Prostate gland (tissue), 2 donors: ENCODE measurements at regions not wholly inside any gene's neighbourhood (a gene's known extent, or its start where the extent isn't known, plus 50 kb on each side); places are given as distances from the start of the nearest gene placed in this dataset.

Experiments
- DNase-seq: peaks from one replicate; pipeline ENCODE4 v3.0.0-alpha.2; 2019; ENCODE audit warnings: low spot score
- H3K27ac ChIP-seq, 2 donors: fragments of 200-600 bp; sonication (generic); 2 replicates each; pipeline ENCODE4 v1.5.1; 2017 to 2019
- H3K27me3 ChIP-seq: fragments of 200-600 bp; sonication (generic); replicated peaks from 2 replicates; pipeline ENCODE4 v1.5.1; 2019; ENCODE audit not compliant: insufficient read depth
- H3K36me3 ChIP-seq, 2 donors: fragments of 200-600 bp; sonication (generic); 1 replicate in 1 of 2; 2 replicates in 1 of 2; pipeline versions ENCODE4 v1.5.1 to v1.8.1; 2017 to 2019
- H3K4me1 ChIP-seq: fragments of 200-600 bp; sonication (generic); replicated peaks from 2 replicates; pipeline ENCODE4 v1.5.1; 2019
- H3K4me3 ChIP-seq, 2 donors: fragments of 200-600 bp; sonication (generic); 2 replicates each; pipeline ENCODE4 v1.5.1; 2017 to 2019
- H3K9me3 ChIP-seq: fragments of 200-600 bp; sonication (generic); 2 replicates; pipeline ENCODE4 v1.5.1; 2017
- POLR2A ChIP-seq: fragments of 450-650 bp; IDR thresholded peaks from one replicate; pipeline ENCODE4 v1.6.1; 2016; ENCODE audit warnings: antibody characterized with exemption, mild to moderate bottlenecking
- POLR2AphosphoS5 ChIP-seq: sonication (generic); formaldehyde crosslinking; IDR thresholded peaks from one replicate; pipeline ENCODE4 v1.6.1; 2017; ENCODE audit warnings: antibody characterized with exemption
- WGBS: methylation state at CpG from one replicate; pipeline ENCODE4 v1.1.5; 2018; 5-methylcytosine and 5-hydroxymethylcytosine counted together
- intact Hi-C: fragments of 100-400 bp; cut with DNase I; formaldehyde crosslinking; loops from one replicate; pipeline ENCODE4 v1.14.2; 2022
- TF ChIP-seq, protein P1 (sequence below), 4 experiments: fragments of 200-600 bp in 2 of 4; fragments of 450-650 bp in 2 of 4; sonication (generic) in 2 of 4; IDR thresholded peaks; 1 replicate in 3 of 4; 2 replicates in 1 of 4; pipeline ENCODE4 v1.5.1; 2016 to 2019; ENCODE audit warnings: antibody characterized with exemption in 4 of 4, mild to moderate bottlenecking in 2 of 4, moderate library complexity in 2 of 4

DNA sequence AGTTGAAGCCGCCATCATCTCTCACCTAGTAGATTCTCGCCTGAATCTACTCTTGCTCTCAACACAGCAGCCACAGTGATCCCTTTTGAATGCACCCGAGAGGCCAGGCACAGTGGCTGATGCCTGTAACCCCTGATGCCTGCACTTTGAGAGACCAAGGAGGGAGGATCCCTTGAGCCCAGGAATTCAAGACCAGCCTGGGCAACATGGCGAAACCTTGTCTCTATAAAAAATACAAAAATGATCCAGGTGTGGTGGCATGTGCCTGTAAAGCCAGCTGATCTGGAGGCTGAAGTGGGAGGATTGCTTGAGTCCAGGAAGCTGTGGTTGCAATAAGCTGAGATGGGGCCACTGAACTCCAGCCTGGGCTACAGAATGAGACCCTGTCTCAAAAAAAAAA lies 60.3 kb upstream of the EML4 start:
- WGBS: 96% methylated on average over 4 of the region's 4 CpGs
- intact Hi-C loops: no loop called here

DNA sequence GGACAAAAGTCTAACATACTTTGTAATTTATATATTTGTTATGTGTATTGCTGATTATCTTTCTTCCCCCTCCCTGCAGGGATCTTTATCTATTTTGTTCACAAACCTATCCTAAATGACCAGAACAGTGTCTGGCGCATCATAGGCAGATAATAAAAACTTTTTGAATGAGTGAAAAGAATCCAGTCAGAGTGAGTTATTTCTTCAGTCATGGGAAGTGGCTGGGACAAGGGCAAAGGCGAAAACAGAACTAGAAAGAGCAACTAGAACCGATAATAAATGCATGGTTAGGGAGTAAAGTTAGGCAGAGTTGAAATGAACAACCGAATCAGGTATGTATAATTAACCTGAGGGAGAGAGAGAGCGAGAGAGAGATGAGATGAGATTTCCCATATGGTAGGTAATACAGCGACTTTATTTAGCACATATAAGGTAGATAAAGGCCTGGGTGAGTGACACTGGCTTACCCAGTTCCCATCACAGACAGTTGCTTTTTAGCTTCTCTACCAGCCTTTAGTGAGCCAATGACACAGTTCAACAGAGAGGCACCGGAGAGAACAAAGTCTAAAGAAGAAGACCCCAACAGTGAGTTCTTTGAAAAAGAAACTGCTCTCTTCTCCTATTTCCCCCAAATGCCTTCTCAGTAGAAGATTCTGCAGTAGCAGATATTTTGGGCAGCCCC lies 59.1 kb upstream of the EML4 start:
- Histone ChIP-seq H3K4me3 (no peak overlapping the region), H3K36me3 (no peaks in the 10 kb centered on the region), H3K9me3 (no peaks in the 10 kb centered on the region), H3K27ac (no peak overlapping the region), H3K27me3 (no peaks in the 10 kb centered on the region), H3K4me1 (no peaks in the 10 kb centered on the region)
- DNase-seq: no peak
- intact Hi-C loops: no loop called here
- WGBS: 84% methylated on average over 7 of the region's 7 CpGs
- TF ChIP-seq POLR2AphosphoS5 (no peak), POLR2A (no peak)
- TF ChIP-seq, protein P1, sequence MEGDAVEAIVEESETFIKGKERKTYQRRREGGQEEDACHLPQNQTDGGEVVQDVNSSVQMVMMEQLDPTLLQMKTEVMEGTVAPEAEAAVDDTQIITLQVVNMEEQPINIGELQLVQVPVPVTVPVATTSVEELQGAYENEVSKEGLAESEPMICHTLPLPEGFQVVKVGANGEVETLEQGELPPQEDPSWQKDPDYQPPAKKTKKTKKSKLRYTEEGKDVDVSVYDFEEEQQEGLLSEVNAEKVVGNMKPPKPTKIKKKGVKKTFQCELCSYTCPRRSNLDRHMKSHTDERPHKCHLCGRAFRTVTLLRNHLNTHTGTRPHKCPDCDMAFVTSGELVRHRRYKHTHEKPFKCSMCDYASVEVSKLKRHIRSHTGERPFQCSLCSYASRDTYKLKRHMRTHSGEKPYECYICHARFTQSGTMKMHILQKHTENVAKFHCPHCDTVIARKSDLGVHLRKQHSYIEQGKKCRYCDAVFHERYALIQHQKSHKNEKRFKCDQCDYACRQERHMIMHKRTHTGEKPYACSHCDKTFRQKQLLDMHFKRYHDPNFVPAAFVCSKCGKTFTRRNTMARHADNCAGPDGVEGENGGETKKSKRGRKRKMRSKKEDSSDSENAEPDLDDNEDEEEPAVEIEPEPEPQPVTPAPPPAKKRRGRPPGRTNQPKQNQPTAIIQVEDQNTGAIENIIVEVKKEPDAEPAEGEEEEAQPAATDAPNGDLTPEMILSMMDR (IDR thresholded peaks at IDR 0.05): no peak

More for the DNA sequence above, 60.3 kb upstream of the EML4 start:
- no peaks in the 10 kb centered on the region for H3K36me3 ChIP-seq
- TF ChIP-seq POLR2A (no peak), POLR2AphosphoS5 (no peak)
- TF ChIP-seq, protein P1 (IDR thresholded peaks at IDR 0.05): no peak
- H3K9me3 ChIP-seq: no peaks in the 10 kb centered on the region
- no peak overlapping the region for H3K27ac ChIP-seq
- no peaks in the 10 kb centered on the region for H3K4me1 ChIP-seq
- H3K27me3 ChIP-seq: no peaks in the 10 kb centered on the region
- no peak overlapping the region for H3K4me3 ChIP-seq
- no peak for DNase-seq

DNA sequence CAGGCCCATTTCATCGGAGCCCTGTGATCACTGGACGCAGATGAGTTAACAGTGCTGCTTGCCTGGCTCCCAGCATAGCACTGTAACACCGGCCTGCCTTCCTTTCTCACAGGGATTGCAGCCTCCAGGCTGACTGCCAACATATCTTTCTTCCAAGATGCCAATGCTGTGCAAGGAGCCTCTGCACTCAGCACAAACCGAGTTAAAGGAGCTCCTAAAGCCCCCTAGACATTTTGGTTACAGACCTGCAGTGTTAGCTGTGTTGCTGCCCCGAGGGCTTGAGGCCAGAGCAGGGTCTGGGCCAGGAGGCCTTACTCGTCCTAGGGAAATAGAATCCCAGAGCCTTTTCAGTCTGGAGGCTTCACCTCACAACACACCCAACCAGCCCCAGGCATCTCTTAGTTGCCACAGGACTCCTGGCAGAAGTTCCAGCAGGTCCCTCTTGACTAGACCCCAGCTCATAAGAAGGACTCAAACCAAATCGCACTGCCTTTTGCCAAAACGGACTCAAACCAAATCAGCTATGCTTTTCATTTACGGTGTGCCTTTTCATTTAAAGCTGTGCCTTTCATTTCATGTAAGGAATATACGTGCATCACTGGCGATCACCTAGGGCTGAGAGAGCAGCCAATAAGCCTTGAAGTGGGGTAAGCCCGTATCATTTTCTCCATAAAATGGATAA lies 58.4 kb upstream of the EML4 start:
- Histone ChIP-seq H3K27me3 (no peaks in the 10 kb centered on the region), H3K36me3 (no peaks in the 10 kb centered on the region), H3K27ac (no peak overlapping the region), H3K4me3 (no peak overlapping the region), H3K4me1 (no peaks in the 10 kb centered on the region), H3K9me3 (no peaks in the 10 kb centered on the region)
- no peak for DNase-seq
- TF ChIP-seq, protein P1 (IDR thresholded peaks at IDR 0.05): no peak
- TF ChIP-seq POLR2A (no peak), POLR2AphosphoS5 (no peak)
- intact Hi-C loops: no loop called here
- WGBS: 43% methylated on average over 12 of the region's 12 CpGs

DNA sequence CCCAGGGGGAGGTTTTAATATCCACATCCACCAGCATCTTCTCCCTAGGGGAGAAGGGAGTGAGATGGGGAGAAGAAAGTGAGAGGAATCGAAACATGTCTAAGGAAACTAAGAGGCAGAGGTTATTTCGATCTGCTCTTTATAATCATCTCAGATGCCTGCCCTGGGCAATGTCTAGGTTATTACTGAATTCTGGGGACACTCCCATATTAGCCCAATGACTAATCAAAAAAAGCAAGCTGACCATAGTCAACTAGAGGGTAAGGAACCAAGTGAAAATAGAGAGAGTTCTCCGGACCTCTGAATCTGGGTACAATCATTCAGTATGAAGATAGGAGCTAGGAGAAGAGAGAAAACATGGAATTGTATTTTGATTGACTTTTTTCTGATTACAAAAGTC lies 56.7 kb upstream of the EML4 start:
- no peaks in the 10 kb centered on the region for H3K9me3 ChIP-seq
- WGBS: 93% methylated on average over 3 of the region's 3 CpGs
- H3K4me1 ChIP-seq: no peaks in the 10 kb centered on the region
- TF ChIP-seq POLR2AphosphoS5 (no peak), POLR2A (no peak)
- TF ChIP-seq, protein P1 (IDR thresholded peaks at IDR 0.05): no peak
- no peak overlapping the region for H3K4me3 ChIP-seq
- no peaks in the 10 kb centered on the region for H3K27me3 ChIP-seq
- intact Hi-C loops: no loop called here
- no peak overlapping the region for H3K27ac ChIP-seq
- no peak for DNase-seq
- no peaks in the 10 kb centered on the region for H3K36me3 ChIP-seq

DNA sequence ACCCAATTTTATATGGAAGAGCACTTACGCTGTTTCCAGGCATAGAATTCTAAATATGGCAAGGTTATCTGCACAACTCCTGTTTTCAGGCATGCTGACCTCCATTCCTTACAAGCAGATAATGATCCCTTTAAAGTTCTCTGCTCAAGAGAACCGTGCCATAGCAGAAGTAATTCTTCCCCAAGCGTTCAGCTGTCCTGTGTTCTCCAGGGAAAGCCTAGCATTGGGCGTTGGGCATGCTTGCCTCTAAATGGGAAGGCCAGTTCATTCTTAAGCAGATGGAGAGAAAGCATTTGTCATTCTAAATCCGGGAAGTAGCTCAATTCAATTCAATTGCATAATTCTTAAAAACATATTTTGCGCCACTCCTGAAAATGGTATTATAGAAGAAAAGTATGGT lies 55.7 kb upstream of the EML4 start:
- Histone ChIP-seq H3K9me3 (no peaks in the 10 kb centered on the region), H3K4me3 (no peak overlapping the region), H3K27me3 (no peaks in the 10 kb centered on the region), H3K36me3 (no peaks in the 10 kb centered on the region), H3K27ac (no peak overlapping the region), H3K4me1 (no peaks in the 10 kb centered on the region)
- no peak for DNase-seq
- no peak for TF ChIP-seq POLR2A
- intact Hi-C loops: no loop called here
- 88% methylated on average over 6 of the region's 6 CpGs for WGBS
